HepG2 (cell line): ENCODE measurements at regions not wholly inside any gene's neighbourhood (a gene's known extent, or its start where the extent isn't known, plus 50 kb on each side); places are given as distances from the start of the nearest gene placed in this dataset.

Experiments used
- ATAC-seq: fragments of 200-7000 bp; cut with Tn5 transposase; 3 replicates; pipeline ENCODE4 v1.9.1; 2020; ENCODE audit warnings: mild to moderate bottlenecking, moderate library complexity
- BruUV-seq: library from RNA; stranded (reverse); fragments of 400-500 nt; replicated peaks from 2 replicates; lab custom pipeline; 2021; lab: Mats Ljungman, UMichigan
- CTCF ChIA-PET: fragments of 300-600 bp; formaldehyde crosslinking; extraction: SDS; loops from one replicate; lab custom pipeline; 2021; ENCODE audit warnings: low total read pairs, inconsistent platforms, low intra/inter-chr PET ratio; lab: Yijun Ruan, JAX
- POLR2A ChIA-PET: fragments of 350-600 bp; sonication (Branson Sonifier 250); formaldehyde crosslinking; loops from one replicate; lab custom pipeline; 2020; ENCODE audit warnings: antibody characterized with exemption, inconsistent platforms; lab: Yijun Ruan, JAX
- DNase-seq: peaks from one replicate; pipeline ENCODE4 v3.0.0-alpha.2; 2015; ENCODE audit warnings: low spot score
- FAIRE-seq: peaks from 3 replicates; lab custom pipeline; 2011; peaks lifted over from hg19 to GRCh38; lab: Jason Lieb, UNC
- H2AFZ ChIP-seq: one replicate; pipeline ENCODE4 v1.6.1; 2011; ENCODE audit warnings: low read length, inconsistent platforms
- H3K27ac ChIP-seq: fragments of 300-600 bp; 3 replicates; pipeline ENCODE4 v1.8.0; 2011; ENCODE audit warnings: mixed run types, mild to moderate bottlenecking, mixed read lengths, low read length, inconsistent platforms; ENCODE audit not compliant: insufficient read depth; ENCODE audit errors: extremely low read length
- H3K27me3 ChIP-seq, 2 experiments: fragments of 200-600 bp in 1 of 2; 2 replicates in 1 of 2; 3 replicates in 1 of 2; pipeline versions ENCODE4 v1.6.0 to v1.8.0; 2011; ENCODE audit warnings: low read length in 2 of 2, mild to moderate bottlenecking in 2 of 2, moderate library complexity in 2 of 2, inconsistent platforms in 1 of 2; ENCODE audit not compliant: insufficient read depth in 2 of 2, control insufficient read depth in 1 of 2
- H3K36me3 ChIP-seq, 2 experiments: fragments of 200-600 bp in 1 of 2; replicated peaks in 1 of 2; 2 replicates in 1 of 2; 3 replicates in 1 of 2; pipeline versions ENCODE4 v1.5.1 to v1.8.0; 2011; ENCODE audit warnings: low read length in 2 of 2, inconsistent platforms in 1 of 2; ENCODE audit not compliant: insufficient read depth in 2 of 2, control insufficient read depth in 1 of 2
- H3K4me1 ChIP-seq: 2 replicates; pipeline ENCODE4 v1.5.1; 2012; ENCODE audit warnings: low read length, inconsistent platforms; ENCODE audit not compliant: insufficient read depth
- H3K4me2 ChIP-seq: 2 replicates; pipeline ENCODE4 v1.6.0; 2011; ENCODE audit warnings: low read depth, low read length, inconsistent platforms
- H3K4me3 ChIP-seq, 3 experiments: fragments of 200-600 bp in 1 of 3; sonication (generic), shearing (Covaris generic) in 1 of 3; replicated peaks in 1 of 3; 2 replicates each; pipeline ENCODE4 v1.5.1; 2011 to 2016; ENCODE audit warnings: low read length in 3 of 3, inconsistent platforms in 2 of 3, low read depth in 2 of 3, mild to moderate bottlenecking in 2 of 3, control low read depth in 1 of 3, mixed read lengths in 1 of 3; ENCODE audit not compliant: insufficient read depth in 1 of 3
- H3K79me2 ChIP-seq: one replicate; pipeline ENCODE4 v1.6.1; 2011; ENCODE audit warnings: low read length, inconsistent platforms; ENCODE audit not compliant: insufficient read depth
- H3K9ac ChIP-seq: 2 replicates; pipeline ENCODE4 v1.6.0; 2011; ENCODE audit warnings: mild to moderate bottlenecking, low read depth, low read length, inconsistent platforms; ENCODE audit not compliant: insufficient read depth
- H3K9me3 ChIP-seq: 2 replicates; pipeline ENCODE4 v1.5.1; 2012; ENCODE audit warnings: mild to moderate bottlenecking, low read length
- H4K20me1 ChIP-seq: 2 replicates; pipeline ENCODE4 v1.6.0; 2011; ENCODE audit warnings: inconsistent platforms, mild to moderate bottlenecking, low read length, moderate library complexity; ENCODE audit not compliant: insufficient read depth
- FOXJ3 ChIP-seq: sonication (generic); formaldehyde crosslinking; IDR thresholded peaks from 2 replicates; pipeline ENCODE4 v1.4.0; 2020; ENCODE audit warnings: missing genetic modification reagents, mild to moderate bottlenecking, borderline replicate concordance
- GLI4 ChIP-seq: sonication (generic); formaldehyde crosslinking; IDR thresholded peaks from 2 replicates; pipeline ENCODE4 v1.5.1; 2020; ENCODE audit warnings: missing genetic modification reagents, mild to moderate bottlenecking, moderate library complexity, borderline replicate concordance
- HNRNPK ChIP-seq: fragments of 200-400 bp; formaldehyde crosslinking; IDR thresholded peaks from 2 replicates; pipeline ENCODE4 v1.6.1; 2018; ENCODE audit warnings: low read length, low read depth, moderate library complexity, mild to moderate bottlenecking; ENCODE audit not compliant: poor library complexity, severe bottlenecking
- MAF1 ChIP-seq: sonication (generic); formaldehyde crosslinking; IDR thresholded peaks from 2 replicates; pipeline ENCODE4 v1.5.0; 2020; ENCODE audit warnings: missing genetic modification reagents, borderline replicate concordance
- MIXL1 ChIP-seq: IDR thresholded peaks from 2 replicates; pipeline ENCODE4 v1.6.1; 2016
- PCBP1 ChIP-seq: fragments of 200-400 bp; formaldehyde crosslinking; IDR thresholded peaks from 2 replicates; pipeline ENCODE4 v1.6.1; 2017; ENCODE audit warnings: mild to moderate bottlenecking, low read depth, low read length, borderline replicate concordance
- SMAD9 ChIP-seq: sonication (generic); formaldehyde crosslinking; IDR thresholded peaks from 2 replicates; pipeline ENCODE4 v1.5.1; 2020; ENCODE audit warnings: mild to moderate bottlenecking, missing genetic modification reagents
- TRIM24 ChIP-seq: sonication (generic); formaldehyde crosslinking; IDR thresholded peaks from 2 replicates; pipeline ENCODE4 v1.8.0; 2022; ENCODE audit warnings: mild to moderate bottlenecking, missing genetic modification reagents
- ZKSCAN5 ChIP-seq: sonication (generic); formaldehyde crosslinking; IDR thresholded peaks from 2 replicates; pipeline ENCODE4 v1.5.1; 2020; ENCODE audit warnings: mild to moderate bottlenecking, missing genetic modification reagents
- ZNF432 ChIP-seq: sonication (generic); formaldehyde crosslinking; IDR thresholded peaks from 2 replicates; pipeline ENCODE4 v1.5.0; 2020; ENCODE audit warnings: missing genetic modification reagents, mild to moderate bottlenecking, borderline replicate concordance
- ZNF598 ChIP-seq: sonication (generic); formaldehyde crosslinking; IDR thresholded peaks from 2 replicates; pipeline ENCODE4 v1.5.1; 2020; ENCODE audit warnings: mild to moderate bottlenecking, missing genetic modification reagents, borderline replicate concordance
- ZNF75D ChIP-seq: sonication (generic); formaldehyde crosslinking; IDR thresholded peaks from 2 replicates; pipeline ENCODE4 v1.8.1; 2023; ENCODE audit warnings: missing genetic modification reagents, mild to moderate bottlenecking, borderline replicate concordance
- WGBS: methylation state at CpG from one replicate; pipeline ENCODE4 v1.1.6; 2017; ENCODE audit warnings: low lambda C conversion rate; 5-methylcytosine and 5-hydroxymethylcytosine counted together
- in situ Hi-C: cut with HindIII; loops from 2 replicates; pipeline ENCODE4 v1.10.0; 2017; ENCODE audit warnings: low pct_unique_long_range_greater_than_20kb; ENCODE audit not compliant: extremely low pct_ligation_motif_present
- intact Hi-C: fragments of 100-400 bp; cut with micrococcal nuclease; formaldehyde crosslinking; loops from one replicate; pipeline ENCODE4 v1.10.0; 2022; ENCODE audit not compliant: unreplicated experiment

DNA sequence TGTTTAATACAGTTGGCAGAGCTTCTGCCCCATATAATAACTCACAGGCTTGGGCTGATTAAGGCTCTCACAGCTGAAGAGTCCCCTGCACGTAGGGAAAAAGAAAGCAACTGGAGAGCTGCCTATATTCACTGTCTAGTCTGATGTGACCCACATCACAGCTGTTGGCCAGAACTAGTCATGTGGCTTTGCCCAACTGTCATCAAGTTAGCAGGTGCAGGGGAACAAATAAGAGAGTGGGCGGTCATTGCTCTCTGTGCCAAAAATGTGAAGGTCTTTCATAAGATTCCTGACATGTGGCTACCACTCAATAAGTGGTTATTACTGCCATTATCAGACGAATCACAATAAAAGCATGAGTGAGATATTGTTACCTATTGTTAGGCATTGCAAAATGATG is 665.2 kb downstream of the DOK5 start (continued):
- TF ChIP-seq SMAD9 (no peak), MAF1 (no peak)
- TF ChIP-seq, all 625 proteins: peak for 0

DNA sequence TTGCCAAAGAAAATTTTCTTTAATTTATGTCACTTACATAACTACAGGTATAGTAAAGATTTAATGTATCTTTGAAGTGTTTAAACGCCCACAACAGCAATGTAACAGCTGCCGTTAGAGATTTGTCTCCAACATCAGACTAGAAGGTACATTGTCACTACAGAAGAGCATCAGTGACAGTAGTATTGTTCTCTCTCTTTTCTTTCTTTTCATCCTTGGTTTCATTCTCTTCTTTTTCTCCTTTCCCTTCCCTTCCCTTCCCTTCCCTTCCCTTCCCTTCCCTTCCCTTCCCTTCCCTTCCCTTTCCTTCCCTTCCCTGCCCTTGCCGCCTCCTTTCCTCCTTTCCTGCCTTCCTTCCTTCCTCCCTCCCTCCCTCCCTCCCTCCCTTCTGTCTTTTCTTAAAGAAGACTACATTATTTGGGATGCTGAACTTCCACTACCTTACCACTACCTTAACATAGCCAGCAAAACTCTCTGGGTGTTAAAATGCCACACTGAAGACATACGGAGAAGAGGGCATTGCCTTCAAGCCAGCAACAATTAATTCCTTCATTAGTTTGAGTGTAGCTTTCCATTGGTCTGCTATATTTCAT is 663.9 kb downstream of the DOK5 start:
- FAIRE-seq (no peak), DNase-seq (no peak), ATAC-seq (no peak)
- Histone ChIP-seq H3K4me1 (no peaks in the 10 kb centered on the region), H3K4me3 (no peak overlapping the region), H3K79me2 (no peaks in the 10 kb centered on the region), H3K9ac (no peak overlapping the region), H3K9me3 (peaks cover 90% of the 10 kb centered on the region), H2AFZ (no peak overlapping the region), H4K20me1 (no peaks in the 10 kb centered on the region), H3K27me3 (no peaks in the 10 kb centered on the region), H3K4me2 (no peak overlapping the region), H3K27ac (no peak overlapping the region), H3K36me3 (no peaks in the 10 kb centered on the region)
- ChIA-PET POLR2A (no interaction called here), CTCF (no interaction called here)
- no TSS peak for BruUV-seq
- no peak for TF ChIP-seq ZNF432 (CRISPR knock-in tag)
- no peak for TF ChIP-seq ZNF75D (CRISPR knock-in tag)
- TF ChIP-seq GLI4 (CRISPR knock-in tag) = no peak
- no peak for TF ChIP-seq TRIM24 (CRISPR knock-in tag)
- TF ChIP-seq FOXJ3 (CRISPR knock-in tag) = no peak
- no peak for TF ChIP-seq MIXL1 (CRISPR knock-in tag)
- no peak for TF ChIP-seq ZKSCAN5 (CRISPR knock-in tag)
- TF ChIP-seq PCBP1 = peak; percentile 98
- peak; percentile 100 for TF ChIP-seq HNRNPK
- no peak for TF ChIP-seq ZNF598 (CRISPR knock-in tag)
- WGBS = 11% methylated on average over 4 of the region's 4 CpGs
- intact Hi-C loops = no loop called here
- in situ Hi-C loops = no loop called here
